HG03342 (cell line): ENCODE measurements at regions not wholly inside any gene's neighbourhood (a gene's known extent, or its start where the extent isn't known, plus 50 kb on each side); places are given as distances from the start of the nearest gene placed in this dataset.

Experiments used
- ATAC-seq: cut with Tn5 transposase; IDR thresholded peaks from one replicate; pipeline ENCODE4 v1.9.1; 2021; ENCODE audit warnings: mild to moderate bottlenecking, moderate library complexity; ENCODE audit not compliant: unreplicated experiment

GRCh38 chr7:82567356-82567755 is 123.8 kb upstream of the CACNA2D1 start:
- ATAC-seq, result no peak

DNA sequence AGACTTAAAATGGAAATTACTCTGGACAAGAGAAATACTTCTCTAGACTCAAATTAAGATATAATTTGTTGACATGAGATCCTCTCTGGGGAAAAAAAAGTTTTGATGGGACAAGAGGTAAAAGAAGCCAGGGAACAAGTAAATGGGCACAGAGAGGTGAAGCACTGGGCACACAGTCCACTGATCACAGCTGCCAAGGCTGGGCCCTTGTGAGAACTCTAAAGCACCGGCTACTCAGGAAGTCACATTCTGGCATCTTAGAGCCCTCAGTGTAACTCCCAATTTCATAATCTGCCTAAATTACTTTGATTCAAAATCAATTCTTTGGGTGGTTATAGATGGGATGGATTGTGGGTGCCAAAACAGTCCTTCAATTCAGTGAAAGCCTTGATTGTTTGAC is 123.2 kb upstream of the CACNA2D1 start:
- no peak for ATAC-seq

DNA sequence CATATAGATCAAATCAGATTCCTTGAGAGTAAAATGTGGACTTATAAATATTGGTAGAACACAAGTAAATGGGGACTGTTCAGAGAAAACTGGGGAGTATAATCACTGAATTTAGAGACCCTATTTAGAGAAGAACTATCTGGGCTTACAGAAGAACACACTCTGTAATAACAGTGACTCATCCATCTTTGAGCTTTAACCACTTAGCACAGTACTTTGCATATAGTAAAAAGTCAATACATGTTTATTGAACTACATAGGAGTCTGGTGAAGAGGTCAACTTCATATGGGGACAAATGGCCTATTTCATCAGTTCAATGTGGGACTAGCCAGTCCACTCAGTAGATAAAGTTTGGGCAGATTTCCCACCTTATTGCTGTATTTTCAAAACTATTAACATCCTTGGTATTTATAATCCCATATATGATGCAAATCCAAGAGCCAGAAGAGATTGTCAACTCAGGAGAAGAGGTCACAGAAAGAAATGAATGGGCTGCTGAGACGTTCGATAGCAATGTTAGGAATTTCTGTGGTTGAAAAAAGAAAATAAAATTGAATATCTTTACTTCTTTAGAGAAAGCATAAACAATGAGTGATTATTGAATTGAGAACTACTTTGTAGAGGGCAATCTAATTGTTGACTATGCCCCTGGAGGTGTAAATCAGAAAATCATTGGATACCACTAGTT is 119.3 kb upstream of the CACNA2D1 start:
- ATAC-seq, result no peak

DNA sequence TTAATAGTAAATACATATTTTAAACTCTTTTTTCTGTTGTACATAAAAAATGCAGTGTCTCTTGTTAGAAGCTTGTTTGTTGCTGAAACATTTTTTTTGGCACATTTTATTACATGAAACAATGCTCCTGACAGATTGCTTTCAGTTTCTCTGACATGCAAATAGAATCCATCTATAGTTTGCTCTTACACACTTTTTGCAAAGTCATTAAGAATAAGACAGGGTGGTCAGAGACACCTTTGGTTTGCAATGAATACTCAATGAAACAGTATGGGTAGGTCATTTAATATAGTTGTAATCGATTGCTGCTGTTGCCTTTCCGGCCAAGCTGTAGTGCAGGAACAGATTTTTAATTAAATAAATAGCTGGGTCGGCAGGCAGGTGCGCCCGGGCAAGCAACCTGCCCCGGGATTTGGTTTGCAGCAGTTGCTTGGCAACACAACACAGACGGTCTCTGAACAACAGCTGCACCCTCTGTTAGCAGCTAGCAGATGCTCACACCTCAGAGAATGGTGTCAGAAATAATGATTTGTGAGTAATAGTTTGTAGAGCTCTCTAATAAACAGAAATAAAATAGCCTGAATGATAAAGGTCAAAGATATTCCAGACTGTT is 115.7 kb upstream of the CACNA2D1 start:
- peak; percentile 79 for ATAC-seq

- no peak for ATAC-seq
These were observed 106.2 kb upstream of the CACNA2D1 start for GRCh38 chr7:82549616-82550285.

GRCh38 chr7:82548141-82548688 is 104.6 kb upstream of the CACNA2D1 start:
- ATAC-seq, result no peak

- ATAC-seq, result no peak
These were observed 99.1 kb upstream of the CACNA2D1 start for GRCh38 chr7:82542665-82543064.

- ATAC-seq, result no peak
These were observed 96.4 kb upstream of the CACNA2D1 start for GRCh38 chr7:82539969-82540368.

- ATAC-seq, result no peak
These were observed 91.1 kb upstream of the CACNA2D1 start for GRCh38 chr7:82534684-82535083.

- ATAC-seq, result no peak
These were observed 86.8 kb upstream of the CACNA2D1 start for GRCh38 chr7:82530361-82530760.

DNA sequence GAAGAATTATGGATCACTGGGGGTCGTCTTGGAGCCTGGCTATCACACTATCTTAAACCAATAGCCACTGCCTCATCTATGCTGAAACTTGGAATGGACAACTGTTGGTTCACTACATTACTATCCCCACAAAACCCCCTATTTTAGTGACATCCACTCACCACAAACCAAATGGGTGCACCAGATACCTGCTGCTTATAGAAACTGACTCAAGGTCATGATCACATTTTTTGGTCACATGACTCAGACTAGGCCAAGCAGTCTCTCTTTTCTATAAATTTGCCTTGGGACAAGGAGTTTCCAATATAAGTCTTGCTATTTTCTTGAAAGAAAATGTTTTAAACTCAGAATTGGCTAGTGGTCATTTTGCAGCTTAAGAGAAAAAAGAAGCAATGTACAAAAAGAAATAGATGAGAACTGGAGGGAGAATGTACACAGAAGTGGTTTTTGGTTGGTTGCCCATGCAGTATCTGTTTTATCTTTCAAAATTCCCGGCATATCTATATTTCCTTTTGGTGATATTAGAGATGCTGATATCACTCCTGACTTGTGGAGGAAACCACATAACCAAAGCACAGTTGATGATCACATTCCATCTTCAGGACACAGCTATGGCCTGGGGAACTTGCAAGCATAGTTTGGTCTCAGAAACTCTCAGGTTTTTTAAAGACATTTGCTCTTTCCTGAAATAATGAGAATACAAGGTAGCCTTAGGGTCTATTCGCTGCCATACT is 85.2 kb upstream of the CACNA2D1 start:
- ATAC-seq, result no peak

- no peak for ATAC-seq
These were observed 84.3 kb upstream of the CACNA2D1 start for GRCh38 chr7:82527851-82528250.

DNA sequence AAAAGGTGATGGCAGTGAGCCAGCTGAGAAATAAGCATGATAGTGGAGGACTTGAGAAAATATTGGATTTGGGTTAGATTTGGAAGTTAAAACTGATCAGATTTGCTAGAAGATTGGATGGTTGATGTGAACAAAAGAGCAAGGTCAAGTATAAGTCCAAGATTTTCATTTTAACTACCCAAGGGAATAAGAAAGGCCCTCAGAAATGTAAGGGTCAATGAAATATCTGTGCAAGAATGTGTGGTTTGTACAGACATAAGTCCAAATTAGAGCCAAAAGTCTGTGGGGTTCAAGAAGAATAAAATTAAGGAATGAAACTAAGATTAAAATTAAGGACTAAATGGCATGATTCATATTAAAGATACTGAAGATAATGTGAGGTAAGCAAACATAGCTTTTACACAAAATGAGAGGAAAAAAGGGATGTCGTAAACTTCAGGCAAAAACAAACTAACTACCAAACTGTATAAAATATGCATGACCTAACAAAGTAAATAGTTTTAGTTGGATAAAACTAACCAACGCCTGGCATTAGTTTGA is 78.4 kb upstream of the CACNA2D1 start:
- no peak for ATAC-seq

- no peak for ATAC-seq
These were observed 73.5 kb upstream of the CACNA2D1 start for GRCh38 chr7:82517050-82517449.

DNA sequence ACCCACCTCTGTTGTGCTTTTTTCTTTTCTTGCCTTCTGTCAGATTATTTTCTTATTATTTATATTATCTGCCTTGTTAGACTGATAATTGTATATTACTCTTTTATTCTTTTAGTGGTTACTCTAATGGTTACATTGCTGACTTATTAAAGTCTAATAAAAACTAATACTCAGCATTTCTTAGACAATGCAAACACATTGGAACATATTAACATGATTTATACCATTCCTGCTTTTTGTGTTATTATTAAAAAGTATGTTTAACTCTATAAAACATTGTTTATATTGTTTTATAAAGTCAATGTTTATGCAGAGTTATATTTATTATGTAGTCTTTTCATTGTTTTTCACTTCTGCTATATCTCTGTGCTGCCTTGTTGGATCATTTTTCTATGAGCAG is 68.0 kb upstream of the CACNA2D1 start:
- ATAC-seq, result no peak

DNA sequence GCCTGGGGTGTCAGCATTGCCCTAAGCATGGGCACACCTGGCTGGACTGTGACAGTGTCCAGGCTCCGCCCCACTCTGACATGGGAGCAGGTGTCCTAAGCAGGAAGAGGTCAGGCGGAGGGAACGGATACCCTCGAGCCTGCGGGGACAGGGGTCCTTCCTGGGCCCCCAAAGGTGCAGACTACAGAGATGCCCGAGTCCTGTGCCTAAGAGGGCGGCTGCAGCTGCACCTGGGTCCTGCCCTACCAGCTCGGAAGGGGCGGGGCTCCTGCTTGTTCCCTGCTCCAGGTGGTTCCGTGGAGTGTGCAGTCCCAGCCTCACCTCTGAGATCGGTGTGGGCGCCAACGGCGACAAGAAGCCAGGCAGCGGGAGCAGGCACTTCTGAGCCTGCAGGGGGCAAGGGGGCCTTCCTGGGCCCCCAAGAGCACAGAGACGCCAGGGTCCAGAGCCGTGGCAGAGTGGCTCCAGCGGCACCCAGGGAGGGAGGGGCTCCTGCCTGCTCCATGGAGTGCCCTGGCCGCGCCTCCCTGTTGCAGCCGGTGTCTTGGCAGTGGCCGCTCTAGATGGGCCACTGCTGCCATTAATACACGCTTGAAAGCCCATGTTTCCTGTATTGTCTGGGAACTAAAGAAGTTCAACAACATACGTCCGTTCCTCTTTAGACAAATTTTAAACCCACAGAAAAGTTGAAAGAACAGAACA is 64.5 kb upstream of the CACNA2D1 start:
- no peak for ATAC-seq

- ATAC-seq, result no peak
These were observed 63.9 kb upstream of the CACNA2D1 start for GRCh38 chr7:82507365-82507975.

DNA sequence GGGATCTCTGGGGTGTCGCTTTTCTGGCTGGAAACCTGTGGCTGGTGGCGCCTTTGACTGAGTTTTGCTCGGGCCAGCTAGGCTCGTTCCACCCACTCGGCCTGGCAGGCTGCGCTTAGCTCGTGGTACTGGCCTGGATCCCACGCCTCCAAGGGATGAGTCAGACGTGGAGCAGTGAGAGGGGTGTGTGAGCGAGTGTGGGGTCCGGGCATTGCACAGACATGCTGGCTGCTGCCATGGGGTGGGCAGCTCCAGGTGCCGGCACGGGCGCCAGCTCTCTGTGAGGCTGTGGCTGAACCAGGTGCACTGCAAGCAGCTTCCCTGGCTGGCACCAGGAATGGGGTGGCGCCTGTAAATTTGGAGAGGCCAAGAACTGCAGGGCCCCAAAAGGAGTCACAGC is 63.1 kb upstream of the CACNA2D1 start:
- no peak for ATAC-seq

DNA sequence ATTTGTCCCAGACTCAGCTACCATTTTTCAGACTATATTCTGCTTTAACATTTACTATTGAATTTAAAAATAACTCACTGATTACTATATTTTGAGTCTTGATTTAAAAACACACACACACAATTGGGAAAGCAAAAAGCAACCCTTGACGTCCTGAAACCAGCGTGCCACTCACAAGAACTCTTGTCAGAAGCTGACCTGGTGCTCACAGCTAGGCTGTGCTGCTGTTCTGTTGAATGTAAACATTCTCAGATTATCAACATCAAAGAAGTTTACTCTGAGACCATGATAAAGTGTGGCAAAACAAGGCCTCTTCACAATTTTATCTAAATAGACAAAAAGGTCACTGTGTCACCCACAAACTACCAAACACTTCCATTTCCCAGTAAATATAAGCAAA is 62.6 kb upstream of the CACNA2D1 start:
- ATAC-seq, result no peak

- no peak for ATAC-seq
These were observed 57.8 kb upstream of the CACNA2D1 start for GRCh38 chr7:82501346-82501745.
